Endothelial cell of umbilical vein (primary cell): ENCODE measurements at regions not wholly inside any gene's neighbourhood (a gene's known extent, or its start where the extent isn't known, plus 50 kb on each side); places are given as distances from the start of the nearest gene placed in this dataset.

ENCODE experiments used
- BruUV-seq: library from RNA; stranded (reverse); fragments of 400-500 nt; replicated peaks from 2 replicates; lab custom pipeline; 2021; lab: Mats Ljungman, UMichigan
- CTCF ChIA-PET: fragments of 300-600, 350-600 bp; sonication (Branson Sonifier 250); formaldehyde crosslinking; loops from one replicate; lab custom pipeline; 2021; ENCODE audit warnings: antibody characterized with exemption, inconsistent platforms; lab: Charles Lee
- POLR2A ChIA-PET: fragments of 300-600, 350-600 bp; sonication (Branson Sonifier 250); formaldehyde crosslinking; loops from one replicate; lab custom pipeline; 2021; ENCODE audit warnings: antibody characterized with exemption, inconsistent platforms; lab: Charles Lee
- DNase-seq: peaks from one replicate; pipeline ENCODE4 v3.0.0-alpha.2; 2011; ENCODE audit warnings: low read depth, low spot score
- FAIRE-seq: peaks from 2 replicates; lab custom pipeline; 2011; peaks lifted over from hg19 to GRCh38; lab: Jason Lieb, UNC
- H2AFZ ChIP-seq: 2 replicates; pipeline ENCODE4 v1.6.0; 2012; ENCODE audit warnings: low read depth, low read length, control low read depth, inconsistent platforms
- H3K27ac ChIP-seq: 2 replicates; pipeline ENCODE4 v1.5.1; 2011; ENCODE audit warnings: low read depth, mild to moderate bottlenecking, control low read depth, low read length, moderate library complexity; ENCODE audit not compliant: insufficient read depth
- H3K27me3 ChIP-seq, 2 experiments: 2 replicates each; pipeline versions ENCODE4 v1.6.0 to v1.6.1; 2011; ENCODE audit warnings: low read length in 2 of 2, mixed read lengths in 1 of 2; ENCODE audit not compliant: control insufficient read depth in 2 of 2, insufficient read depth in 2 of 2
- H3K36me3 ChIP-seq, 2 experiments: 2 replicates in 1 of 2; 3 replicates in 1 of 2; pipeline ENCODE4 v1.5.1; 2011; ENCODE audit warnings: low read length in 2 of 2, mild to moderate bottlenecking in 1 of 2, moderate library complexity in 1 of 2; ENCODE audit not compliant: control insufficient read depth in 2 of 2, insufficient read depth in 2 of 2; ENCODE audit errors: extremely low read depth in 1 of 2
- H3K4me1 ChIP-seq: 3 replicates; pipeline ENCODE4 v1.5.1; 2011; ENCODE audit warnings: mild to moderate bottlenecking, low read length; ENCODE audit not compliant: control insufficient read depth, insufficient read depth; ENCODE audit errors: extremely low read depth
- H3K4me2 ChIP-seq: 2 replicates; pipeline ENCODE4 v1.6.1; 2011; ENCODE audit warnings: low read length, control low read depth, mixed read lengths; ENCODE audit not compliant: insufficient read depth
- H3K4me3 ChIP-seq, 3 experiments: fragments of 200-600 bp in 1 of 3; sonication (generic), shearing (Covaris generic) in 1 of 3; replicated peaks in 1 of 3; 2 replicates each; pipeline ENCODE4 v1.5.1; 2011 to 2016; ENCODE audit warnings: control low read depth in 3 of 3, low read length in 3 of 3, mild to moderate bottlenecking in 2 of 3, inconsistent platforms in 1 of 3, low read depth in 1 of 3, moderate library complexity in 1 of 3; ENCODE audit not compliant: insufficient read depth in 1 of 3
- H3K79me2 ChIP-seq: 2 replicates; pipeline ENCODE4 v1.6.0; 2012; ENCODE audit warnings: low read length, inconsistent platforms; ENCODE audit not compliant: control insufficient read depth, insufficient read depth
- H3K9ac ChIP-seq: replicated peaks from 2 replicates; pipeline ENCODE3; 2011; ENCODE audit warnings: low read length, control low read depth; ENCODE audit not compliant: insufficient read depth; ENCODE audit errors: extremely low read depth
- H3K9me1 ChIP-seq: replicated peaks from 3 replicates; pipeline ENCODE4 v1.6.0; 2011; ENCODE audit warnings: mild to moderate bottlenecking, low read length; ENCODE audit not compliant: control insufficient read depth, insufficient read depth; ENCODE audit errors: extremely low read depth
- H3K9me3 ChIP-seq: replicated peaks from 2 replicates; pipeline ENCODE4 v1.5.1; 2012; ENCODE audit warnings: low read length, inconsistent platforms; ENCODE audit not compliant: control insufficient read depth, insufficient read depth
- H4K20me1 ChIP-seq: replicated peaks from 2 replicates; pipeline ENCODE3; 2011; ENCODE audit warnings: mild to moderate bottlenecking, low read length; ENCODE audit not compliant: control insufficient read depth, insufficient read depth; ENCODE audit errors: extremely low read depth
- CTCF ChIP-seq, 2 donors: IDR thresholded peaks; 1 replicate in 1 of 2; 2 replicates in 1 of 2; pipeline ENCODE4 v1.5.1; 2011; ENCODE audit warnings: low read length in 2 of 2, mild to moderate bottlenecking in 2 of 2, moderate library complexity in 2 of 2, control low read depth in 1 of 2, inconsistent platforms in 1 of 2, low read depth in 1 of 2; ENCODE audit not compliant: insufficient read depth in 1 of 2; ENCODE audit errors: extremely low read depth in 1 of 2
- EZH2 ChIP-seq: IDR thresholded peaks from 2 replicates; pipeline ENCODE4 v1.6.1; 2012; ENCODE audit warnings: borderline replicate concordance, low read depth, mild to moderate bottlenecking, moderate library complexity, low read length, inconsistent platforms; ENCODE audit not compliant: severe bottlenecking
- FOS ChIP-seq: IDR thresholded peaks from 2 replicates; pipeline ENCODE4 v1.6.1; 2011; ENCODE audit warnings: mild to moderate bottlenecking, low read length, moderate library complexity, borderline replicate concordance; ENCODE audit not compliant: insufficient read depth
- GATA2 ChIP-seq: IDR thresholded peaks from 2 replicates; pipeline ENCODE4 v1.7.0; 2011; ENCODE audit warnings: low read depth, mild to moderate bottlenecking, moderate library complexity, mixed read lengths, low read length; ENCODE audit not compliant: insufficient read length, insufficient read depth
- JUN ChIP-seq: IDR thresholded peaks from 2 replicates; pipeline ENCODE4 v1.6.1; 2011; ENCODE audit warnings: borderline replicate concordance, low read depth; ENCODE audit not compliant: insufficient read length, insufficient read depth
- MAX ChIP-seq: IDR thresholded peaks from 2 replicates; pipeline ENCODE4 v1.6.1; 2011; ENCODE audit not compliant: insufficient read depth, insufficient read length
- MYC ChIP-seq: IDR thresholded peaks from one replicate; pipeline ENCODE4 v1.6.1; 2011; ENCODE audit warnings: mild to moderate bottlenecking, low read depth, low read length
- POLR2A ChIP-seq: IDR thresholded peaks from 2 replicates; pipeline ENCODE4 v1.6.1; 2012; ENCODE audit warnings: low read depth, mild to moderate bottlenecking, control low read depth, low read length
- POLR2AphosphoS5 ChIP-seq: IDR thresholded peaks from 2 replicates; pipeline ENCODE4 v1.6.1; 2012; ENCODE audit warnings: low read depth, mild to moderate bottlenecking, control low read depth, low read length, moderate library complexity; ENCODE audit not compliant: insufficient read depth
- dilution Hi-C: fragments of 300-500 bp; cut with MboI; formaldehyde crosslinking; loops from one replicate; pipeline ENCODE4 v1.15.0; 2019; ENCODE audit warnings: low sequenced_read_pairs; ENCODE audit not compliant: extremely low pct_ligation_motif_present
- intact Hi-C: fragments of 100-400 bp; cut with micrococcal nuclease; formaldehyde crosslinking; loops from one replicate; pipeline ENCODE4 v1.10.0; 2022

GRCh38 chr2:133986881-133987795 is 266.7 kb upstream of the MGAT5 start:
- Histone ChIP-seq H3K9ac (no peak overlapping the region), H3K79me2 (no peaks in the 10 kb centered on the region), H3K9me1 (no peaks in the 10 kb centered on the region), H3K4me3 (no peak overlapping the region), H3K27ac (no peak overlapping the region), H3K27me3 (no peaks in the 10 kb centered on the region), H4K20me1 (no peaks in the 10 kb centered on the region), H3K9me3 (no peaks in the 10 kb centered on the region), H3K4me2 (no peak overlapping the region), H2AFZ (no peak overlapping the region), H3K4me1 (no peaks in the 10 kb centered on the region), H3K36me3 (no peaks in the 10 kb centered on the region)
- intact Hi-C loops (no loop called here), dilution Hi-C loops (no loop called here)
- TF ChIP-seq FOS (no peak), JUN (no peak), EZH2 (no peak), POLR2AphosphoS5 (no peak), POLR2A (no peak), CTCF (IDR thresholded peaks at IDR 0.05; ENCODE audit: extremely low read depth in 1 of 2, insufficient read depth in 1 of 2, low read depth in 1 of 2, low read length in 2 of 2) (no peak), MAX (no peak), MYC (no peak), GATA2 (no peak)
- POLR2A ChIA-PET = no interaction called here
- DNase-seq = no peak
- CTCF ChIA-PET = interaction anchor here (0.8 kb wide), 1 partner anchor 41 kb away, joined by 3 read pairs; no protein-coding TSS in a partner anchor
- FAIRE-seq = no peak
- no TSS peak for BruUV-seq
